Nephron progenitor cell (in vitro differentiated cells): ENCODE measurements at regions not wholly inside any gene's neighbourhood (a gene's known extent, or its start where the extent isn't known, plus 50 kb on each side); places are given as distances from the start of the nearest gene placed in this dataset.

Experiments used
- DNase-seq: peaks from one replicate; pipeline ENCODE4 v3.0.0; 2021
- H3K27ac Mint-ChIP-seq: 2 replicates; pipeline ENCODE4 v1.8.0; 2021; ENCODE audit warnings: mild to moderate bottlenecking, moderate library complexity, mixed read lengths
- H3K27me3 Mint-ChIP-seq: 2 replicates; pipeline ENCODE4 v1.8.0; 2021; ENCODE audit warnings: mild to moderate bottlenecking, low read depth, mixed read lengths; ENCODE audit not compliant: poor library complexity
- H3K36me3 Mint-ChIP-seq: 2 replicates; pipeline ENCODE4 v1.8.0; 2021; ENCODE audit warnings: low read depth, mixed read lengths
- H3K4me1 Mint-ChIP-seq: 2 replicates; pipeline ENCODE4 v1.8.0; 2021; ENCODE audit warnings: mixed read lengths
- H3K4me3 Mint-ChIP-seq: 2 replicates; pipeline ENCODE4 v1.8.0; 2021; ENCODE audit warnings: mild to moderate bottlenecking, moderate library complexity, mixed read lengths
- H3K9me3 Mint-ChIP-seq: 2 replicates; pipeline ENCODE4 v1.8.0; 2021; ENCODE audit warnings: mild to moderate bottlenecking, moderate library complexity, mixed read lengths
- TF ChIP-seq, protein P1 (sequence below): fragments of 200-600 bp; sonication (generic); IDR thresholded peaks from 2 replicates; pipeline ENCODE4 v1.5.0; 2021; ENCODE audit warnings: antibody characterized with exemption

- Mint-ChIP-seq H3K36me3 (no peaks in the 10 kb centered on the region), H3K27ac (peak overlapping the region; percentile 41), H3K27me3 (peaks cover 3% of the 10 kb centered on the region), H3K4me1 (peaks cover 64% of the 10 kb centered on the region), H3K4me3 (no peak overlapping the region), H3K9me3 (no peaks in the 10 kb centered on the region)
- TF ChIP-seq, protein P1, sequence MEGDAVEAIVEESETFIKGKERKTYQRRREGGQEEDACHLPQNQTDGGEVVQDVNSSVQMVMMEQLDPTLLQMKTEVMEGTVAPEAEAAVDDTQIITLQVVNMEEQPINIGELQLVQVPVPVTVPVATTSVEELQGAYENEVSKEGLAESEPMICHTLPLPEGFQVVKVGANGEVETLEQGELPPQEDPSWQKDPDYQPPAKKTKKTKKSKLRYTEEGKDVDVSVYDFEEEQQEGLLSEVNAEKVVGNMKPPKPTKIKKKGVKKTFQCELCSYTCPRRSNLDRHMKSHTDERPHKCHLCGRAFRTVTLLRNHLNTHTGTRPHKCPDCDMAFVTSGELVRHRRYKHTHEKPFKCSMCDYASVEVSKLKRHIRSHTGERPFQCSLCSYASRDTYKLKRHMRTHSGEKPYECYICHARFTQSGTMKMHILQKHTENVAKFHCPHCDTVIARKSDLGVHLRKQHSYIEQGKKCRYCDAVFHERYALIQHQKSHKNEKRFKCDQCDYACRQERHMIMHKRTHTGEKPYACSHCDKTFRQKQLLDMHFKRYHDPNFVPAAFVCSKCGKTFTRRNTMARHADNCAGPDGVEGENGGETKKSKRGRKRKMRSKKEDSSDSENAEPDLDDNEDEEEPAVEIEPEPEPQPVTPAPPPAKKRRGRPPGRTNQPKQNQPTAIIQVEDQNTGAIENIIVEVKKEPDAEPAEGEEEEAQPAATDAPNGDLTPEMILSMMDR = no peak
- no peak for DNase-seq
Observed at GRCh38 chr4:140254651-140255299, 100.8 kb upstream of the MAML3 start.

- Mint-ChIP-seq H3K27ac (peak overlapping the region; percentile 9), H3K9me3 (no peaks in the 10 kb centered on the region), H3K4me3 (peak overlapping the region; percentile 68), H3K36me3 (no peaks in the 10 kb centered on the region), H3K4me1 (peaks cover 76% of the 10 kb centered on the region), H3K27me3 (no peaks in the 10 kb centered on the region)
- TF ChIP-seq, protein P1 = no peak
- no peak for DNase-seq
Observed at GRCh38 chr4:140253556-140254027, 99.6 kb upstream of the MAML3 start.

GRCh38 chr4:140252742-140253555, 99.0 kb upstream of the MAML3 start:
- no peaks in the 10 kb centered on the region for H3K27me3 Mint-ChIP-seq
- peak overlapping the region; percentile 9 for H3K27ac Mint-ChIP-seq
- peak overlapping the region; percentile 68 for H3K4me3 Mint-ChIP-seq
- H3K9me3 Mint-ChIP-seq = no peaks in the 10 kb centered on the region
- no peaks in the 10 kb centered on the region for H3K36me3 Mint-ChIP-seq
- DNase-seq = peak; percentile 90
- H3K4me1 Mint-ChIP-seq = peaks cover 77% of the 10 kb centered on the region
- TF ChIP-seq, protein P1 = peak; percentile 89

DNA sequence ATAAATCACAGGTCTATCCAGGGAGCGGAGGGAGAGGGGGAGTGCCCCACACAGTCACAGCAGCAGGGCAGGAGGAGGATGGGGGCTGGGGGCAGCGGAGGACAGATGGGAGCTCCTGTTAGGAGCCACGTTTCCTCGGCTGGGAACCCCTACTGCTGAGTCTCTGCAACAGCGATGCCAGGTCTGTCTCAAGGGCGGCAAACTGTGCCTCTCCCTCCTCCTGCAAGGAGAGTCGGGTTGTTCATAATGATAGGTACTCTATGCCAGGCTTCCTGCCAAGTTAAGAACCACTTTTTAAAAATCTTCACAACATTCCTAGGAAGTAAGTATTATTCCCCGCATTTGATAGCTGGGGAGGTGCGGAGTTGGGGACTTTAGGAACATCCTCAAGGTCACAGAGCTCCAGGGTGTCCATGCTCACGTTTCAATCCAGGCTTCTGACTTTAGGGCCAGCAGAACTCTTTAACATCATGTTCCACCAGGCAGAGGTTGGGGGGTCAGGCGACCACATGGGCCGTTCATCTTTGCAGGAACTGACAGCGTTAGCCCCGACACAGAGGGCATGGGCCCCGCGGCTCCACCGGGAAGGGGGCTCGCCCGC, 98.3 kb upstream of the MAML3 start:
- H3K4me3 Mint-ChIP-seq = peak overlapping the region; percentile 77
- TF ChIP-seq, protein P1 = no peak
- peaks cover 79% of the 10 kb centered on the region for H3K4me1 Mint-ChIP-seq
- H3K9me3 Mint-ChIP-seq = no peaks in the 10 kb centered on the region
- no peaks in the 10 kb centered on the region for H3K36me3 Mint-ChIP-seq
- peak overlapping the region; percentile 96 for H3K27ac Mint-ChIP-seq
- peak; percentile 67 for DNase-seq
- H3K27me3 Mint-ChIP-seq = no peaks in the 10 kb centered on the region

- Mint-ChIP-seq H3K27me3 (no peaks in the 10 kb centered on the region), H3K4me3 (peak overlapping the region; percentile 77), H3K36me3 (no peaks in the 10 kb centered on the region), H3K4me1 (peaks cover 77% of the 10 kb centered on the region), H3K27ac (peak overlapping the region; percentile 96), H3K9me3 (no peaks in the 10 kb centered on the region)
- TF ChIP-seq, protein P1 = no peak
- no peak for DNase-seq
Observed at GRCh38 chr4:140251571-140251970, 97.6 kb upstream of the MAML3 start.
